ENCODE measurements at regions not wholly inside any gene's neighbourhood (a gene's known extent, or its start where the extent isn't known, plus 50 kb on each side); places are given as distances from the start of the nearest gene placed in this dataset.

- DNase-seq (ENCODE audit: low read depth): peak; percentile 1
These were observed 559.8 kb upstream of the REG3G start for GRCh38 chr2:78465707-78466106.

- DNase-seq (ENCODE audit: low read depth): no peak
These were observed 548.8 kb upstream of the REG3G start for GRCh38 chr2:78476619-78477229.

- DNase-seq (ENCODE audit: low read depth): no peak
These were observed 538.9 kb upstream of the REG3G start for GRCh38 chr2:78486565-78486964.

- DNase-seq (ENCODE audit: low read depth): no peak
These were observed 527.4 kb upstream of the REG3G start for GRCh38 chr2:78498125-78498524.

- DNase-seq (ENCODE audit: low read depth): no peak
These were observed 519.2 kb upstream of the REG3G start for GRCh38 chr2:78506301-78506700.

GRCh38 chr2:78521938-78522337 is 503.6 kb upstream of the REG3G start:
- no peak for DNase-seq (ENCODE audit: low read depth)

GRCh38 chr2:78532762-78533379 is 492.6 kb upstream of the REG3G start:
- no peak for DNase-seq (ENCODE audit: low read depth)

GRCh38 chr2:78535395-78535794 is 490.1 kb upstream of the REG3G start:
- no peak for DNase-seq (ENCODE audit: low read depth)

GRCh38 chr2:78538322-78538721 is 487.2 kb upstream of the REG3G start:
- DNase-seq (ENCODE audit: low read depth): no peak

- no peak for DNase-seq (ENCODE audit: low read depth)
These were observed 485.2 kb upstream of the REG3G start for GRCh38 chr2:78540255-78540654.

- no peak for DNase-seq (ENCODE audit: low read depth)
These were observed 484.4 kb upstream of the REG3G start for GRCh38 chr2:78541088-78541450.

GRCh38 chr2:78541451-78542267 is 483.8 kb upstream of the REG3G start:
- DNase-seq (ENCODE audit: low read depth): no peak

GRCh38 chr2:78546843-78547242 is 478.7 kb upstream of the REG3G start:
- no peak for DNase-seq (ENCODE audit: low read depth)

GRCh38 chr2:78549766-78550165 is 475.7 kb upstream of the REG3G start:
- no peak for DNase-seq (ENCODE audit: low read depth)

- DNase-seq (ENCODE audit: low read depth): no peak
These were observed 471.4 kb upstream of the REG3G start for GRCh38 chr2:78553866-78554647.

GRCh38 chr2:78561876-78562275 is 463.6 kb upstream of the REG3G start:
- DNase-seq (ENCODE audit: low read depth): no peak

GRCh38 chr2:78564666-78565065 is 460.8 kb upstream of the REG3G start:
- no peak for DNase-seq (ENCODE audit: low read depth)

GRCh38 chr2:78568782-78569373 is 456.6 kb upstream of the REG3G start:
- no peak for DNase-seq (ENCODE audit: low read depth)

GRCh38 chr2:78576409-78576808 is 449.1 kb upstream of the REG3G start:
- no peak for DNase-seq (ENCODE audit: low read depth)

GRCh38 chr2:78585871-78586270 is 439.6 kb upstream of the REG3G start:
- DNase-seq (ENCODE audit: low read depth): no peak

- DNase-seq (ENCODE audit: low read depth): no peak
These were observed 439.2 kb upstream of the REG3G start for GRCh38 chr2:78586316-78586715.

GRCh38 chr2:78589871-78590270 is 435.6 kb upstream of the REG3G start:
- no peak for DNase-seq (ENCODE audit: low read depth)
